ENCODE measurements at regions not wholly inside any gene's neighbourhood (a gene's known extent, or its start where the extent isn't known, plus 50 kb on each side); places are given as distances from the start of the nearest gene placed in this dataset.

- DNase-seq = no peak
These were observed 74.9 kb upstream of the SPATA13 start for GRCh38 chr13:24085662-24086061.

DNA sequence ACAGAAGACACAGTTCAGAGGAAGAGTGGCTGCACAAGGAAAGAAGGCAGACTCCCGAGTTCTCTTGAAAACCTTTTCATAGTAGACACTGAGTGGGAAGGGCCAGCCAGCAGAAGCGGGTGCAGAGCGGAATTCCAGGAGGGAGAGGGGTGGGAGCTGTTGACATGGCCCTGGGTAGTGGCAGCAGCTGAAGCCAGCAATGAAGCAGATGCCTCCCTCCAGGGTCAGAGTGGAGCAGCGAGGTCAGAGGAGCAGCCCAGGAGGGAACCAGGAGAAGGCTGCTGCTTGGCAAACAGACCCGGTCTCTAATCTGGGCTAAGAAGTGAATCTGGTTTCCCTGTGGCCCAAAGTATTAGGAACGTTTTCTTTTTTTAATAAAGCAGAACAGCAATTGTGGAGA is 73.9 kb upstream of the SPATA13 start:
- no peak for DNase-seq

- DNase-seq = no peak
These were observed 72.8 kb upstream of the SPATA13 start for GRCh38 chr13:24087605-24088225.

- no peak for DNase-seq
These were observed 70.5 kb upstream of the SPATA13 start for GRCh38 chr13:24090049-24090448.

DNA sequence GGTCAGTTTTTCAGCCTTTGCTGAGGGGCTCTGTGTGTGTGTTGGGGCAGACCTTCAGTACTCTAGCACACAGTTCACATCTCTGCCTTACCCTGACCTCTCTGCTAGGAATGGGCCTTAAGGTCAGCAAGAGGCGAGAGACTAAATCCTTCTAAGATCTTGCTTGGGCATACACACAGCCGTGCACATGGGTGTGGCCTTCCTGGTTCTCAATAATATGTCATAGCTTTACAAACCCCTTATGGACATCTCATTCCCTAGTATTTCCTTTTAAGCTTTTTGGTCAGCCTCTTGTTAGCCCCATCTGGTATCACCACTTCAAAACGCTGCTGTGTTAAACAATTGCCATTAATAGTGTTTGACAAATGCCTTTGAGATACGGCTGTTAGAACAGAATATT is 69.4 kb upstream of the SPATA13 start:
- no peak for DNase-seq

- no peak for DNase-seq
These were observed 68.4 kb upstream of the SPATA13 start for GRCh38 chr13:24092108-24092507.

GRCh38 chr13:24093047-24093446 is 67.5 kb upstream of the SPATA13 start:
- no peak for DNase-seq

GRCh38 chr13:24096659-24097058 is 63.9 kb upstream of the SPATA13 start:
- no peak for DNase-seq

- peak; percentile 83 for DNase-seq
These were observed 63.5 kb upstream of the SPATA13 start for GRCh38 chr13:24097064-24097463.

GRCh38 chr13:24097667-24098066 is 62.9 kb upstream of the SPATA13 start:
- DNase-seq = peak; percentile 50

DNA sequence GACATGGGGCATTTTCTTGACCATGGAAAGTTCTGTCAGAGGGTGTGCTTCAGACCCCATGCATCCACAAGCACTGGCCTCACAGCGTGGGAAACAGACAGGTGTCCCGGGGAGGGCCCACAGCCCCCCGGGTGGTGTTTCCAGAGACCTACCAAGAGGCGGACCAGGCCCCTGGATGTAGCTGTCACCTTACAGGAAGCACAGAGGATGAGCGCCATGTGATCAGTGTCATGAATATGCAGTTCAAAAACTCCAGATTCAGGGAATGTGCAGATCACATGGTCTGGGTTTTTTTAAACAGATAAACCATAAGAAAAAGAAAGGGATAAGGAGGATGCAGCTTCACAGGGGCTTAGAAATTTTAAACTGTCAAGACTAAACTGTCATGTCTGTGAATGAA is 61.0 kb upstream of the SPATA13 start:
- DNase-seq = no peak

- no peak for DNase-seq
These were observed 60.3 kb upstream of the SPATA13 start for GRCh38 chr13:24100188-24100587.

- no peak for DNase-seq
These were observed 56.6 kb upstream of the SPATA13 start for GRCh38 chr13:24103782-24104372.

DNA sequence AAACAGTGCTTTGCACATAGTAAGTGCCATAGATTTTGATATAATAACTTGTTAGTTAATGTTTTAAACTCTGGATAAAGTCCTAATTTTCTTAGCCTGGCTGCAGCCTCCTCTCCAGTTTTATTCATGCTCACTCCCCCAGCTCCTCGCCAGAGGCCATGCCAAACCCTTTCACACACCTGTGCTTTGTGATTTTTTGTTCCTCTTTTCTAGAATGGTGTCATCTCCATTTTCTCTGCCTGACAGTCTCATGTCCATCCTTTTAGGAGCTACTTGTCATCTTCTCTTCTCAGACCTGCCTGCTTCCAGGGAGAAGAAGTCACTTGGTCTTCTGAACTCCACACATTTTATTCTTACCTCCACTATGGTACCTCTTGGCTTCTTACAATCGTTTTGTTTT is 55.8 kb upstream of the SPATA13 start:
- DNase-seq = no peak

- no peak for DNase-seq
These were observed 54.1 kb upstream of the SPATA13 start for GRCh38 chr13:24106429-24106828.

DNA sequence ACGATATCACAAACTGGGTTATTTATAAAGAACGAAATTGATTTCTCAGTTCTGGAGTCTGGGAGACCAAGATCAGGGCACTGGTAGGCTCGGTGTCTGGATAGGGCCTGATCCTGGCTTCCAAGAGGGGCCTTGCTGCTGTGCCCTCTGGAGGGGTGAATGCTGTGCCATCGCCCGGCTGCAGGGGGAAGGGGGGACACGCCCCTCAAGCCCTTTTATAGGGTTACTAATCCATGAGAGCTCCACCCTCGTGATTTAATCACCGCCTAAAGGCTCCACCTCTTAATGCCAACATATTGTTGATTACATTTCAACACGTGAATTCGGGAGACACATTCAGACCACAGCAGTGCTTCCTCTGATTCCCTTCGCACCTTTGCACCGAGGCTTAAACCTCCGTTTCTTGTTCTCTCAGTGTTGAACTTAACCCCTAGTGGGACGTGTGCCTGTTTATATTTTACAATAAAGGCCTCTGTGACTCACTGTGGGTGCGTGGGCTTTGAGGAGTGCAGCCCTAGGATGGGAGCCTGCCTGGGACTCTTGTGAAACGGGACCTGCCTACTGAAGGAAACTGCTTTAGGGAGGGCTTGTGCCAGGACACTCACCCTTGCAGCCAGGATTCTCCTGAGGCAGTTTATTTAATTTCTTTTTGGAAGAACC is 52.4 kb upstream of the SPATA13 start:
- DNase-seq = no peak

DNA sequence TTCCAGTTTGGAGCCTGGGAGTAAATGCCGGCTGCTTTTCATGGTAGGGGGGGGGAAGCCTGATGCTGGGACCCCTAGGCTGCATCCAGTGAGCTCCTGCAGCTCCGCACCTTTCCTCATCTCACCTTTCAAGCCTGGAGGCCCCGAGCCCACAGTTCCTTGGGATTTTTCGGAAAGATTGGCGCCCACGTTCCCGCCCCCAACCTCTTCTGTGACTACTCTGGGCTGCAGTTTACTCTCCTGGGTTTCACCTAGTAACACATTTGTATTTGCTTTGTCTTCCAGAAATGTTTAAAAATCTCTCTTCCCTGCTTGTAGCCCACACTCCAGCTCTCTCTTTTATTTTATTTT is 51.9 kb upstream of the SPATA13 start:
- no peak for DNase-seq

GRCh38 chr13:24110011-24110410 is 50.5 kb upstream of the SPATA13 start:
- DNase-seq = no peak

Data from MV-4-11 (cell line).